DMS114 treated with DMSO at 0.1 percent for 48 hours (cell line): ENCODE measurements at regions not wholly inside any gene's neighbourhood (a gene's known extent, or its start where the extent isn't known, plus 50 kb on each side); places are given as distances from the start of the nearest gene placed in this dataset.

Experiments used
- DNase-seq: peaks from one replicate; lab custom pipeline; 2025; ENCODE audit not compliant: unreplicated experiment; lab: John Stamatoyannopoulos, UW

DNA sequence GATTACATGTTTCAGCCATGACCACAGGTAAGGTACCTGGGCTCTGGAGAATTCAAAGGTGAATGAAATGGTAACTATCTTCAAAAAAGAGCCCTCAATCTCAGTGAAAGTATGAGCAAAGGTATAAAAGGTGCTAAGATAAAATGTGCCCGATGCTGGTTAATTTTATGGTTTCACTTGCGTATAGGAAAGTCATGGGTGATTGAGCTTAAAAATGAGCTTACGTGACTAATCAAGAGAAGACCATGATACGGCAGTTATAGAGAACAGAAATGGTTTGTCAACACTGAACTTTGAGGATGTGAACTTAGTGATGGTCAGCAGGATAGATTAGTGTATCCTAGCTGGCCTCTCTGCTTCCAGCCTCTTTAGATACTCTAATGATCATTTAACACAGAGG lies 320.1 kb downstream of the DEPDC1B start:
- DNase-seq, result no peak

DNA sequence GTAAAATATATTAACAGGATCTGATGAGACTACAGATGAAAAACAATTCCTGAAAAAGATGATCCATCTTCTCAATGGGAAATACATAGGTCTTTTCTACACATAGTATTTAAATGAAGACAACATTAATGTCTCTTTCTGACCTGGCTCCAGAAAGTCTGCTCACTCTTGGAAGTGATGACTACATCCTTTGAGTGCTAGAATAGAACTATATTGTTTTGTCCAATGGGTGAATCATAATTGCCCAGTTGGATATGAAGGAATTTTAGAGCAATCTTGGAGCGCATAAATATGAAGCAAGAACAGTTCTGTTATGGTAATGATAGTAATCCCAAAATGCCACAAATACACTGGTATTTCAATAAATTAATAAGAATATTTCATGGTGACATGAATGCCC lies 322.1 kb downstream of the DEPDC1B start:
- DNase-seq, result no peak

DNA sequence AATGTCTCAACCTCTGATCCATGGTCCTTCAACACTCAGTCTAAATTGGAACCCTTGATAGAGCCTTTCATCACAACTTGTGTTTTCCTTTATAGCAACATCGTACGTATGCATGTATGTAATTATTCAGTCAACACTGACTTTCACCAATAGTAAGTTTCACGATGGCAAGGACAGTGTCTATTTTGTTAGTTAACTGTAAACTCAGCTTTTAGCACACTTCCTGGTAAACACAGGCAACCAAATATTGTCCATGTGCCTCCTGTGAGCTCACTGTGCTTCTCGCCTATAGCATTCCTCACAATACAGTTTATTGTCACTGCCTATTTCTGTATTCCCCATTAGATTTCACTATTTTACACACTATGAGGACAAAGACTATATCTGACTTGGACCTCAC lies 323.1 kb downstream of the DEPDC1B start:
- DNase-seq, result no peak

DNA sequence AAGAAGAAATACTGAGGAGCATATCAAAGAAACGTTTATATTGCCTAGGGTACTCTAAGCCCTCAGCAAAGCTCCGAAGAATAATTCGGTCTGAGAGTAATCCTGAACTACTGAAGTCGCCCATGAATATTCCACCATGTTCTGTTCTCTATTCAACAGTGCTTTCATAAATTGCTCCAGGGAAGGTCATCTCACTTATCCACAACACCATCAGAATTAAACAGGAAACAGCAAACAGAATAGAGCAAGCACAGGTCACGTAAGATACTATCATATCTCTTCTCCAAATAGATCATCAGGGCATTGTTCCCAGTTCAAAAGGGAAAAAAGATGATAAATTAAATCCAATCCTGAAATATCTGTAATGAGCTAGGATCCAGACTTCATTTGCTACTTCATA lies 325.6 kb downstream of the DEPDC1B start:
- DNase-seq, result no peak

DNA sequence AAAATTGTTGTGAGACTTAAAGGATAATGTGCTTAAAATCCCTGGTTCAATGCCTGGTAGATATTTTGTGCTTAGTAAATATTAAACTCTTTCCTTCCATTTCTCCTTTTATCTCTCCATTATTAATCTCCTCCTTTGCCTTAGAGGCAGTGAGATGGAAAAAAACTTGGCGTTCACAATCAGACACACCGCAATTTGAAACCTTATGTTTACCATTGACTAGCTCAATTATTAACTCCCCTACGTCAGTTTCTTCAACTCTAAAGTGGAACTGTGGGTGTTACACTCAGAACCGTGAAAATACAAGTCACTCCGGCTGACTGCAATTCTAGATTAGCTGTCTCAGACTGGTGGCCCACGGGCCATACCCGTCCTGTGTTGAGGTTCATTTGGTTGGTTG lies 327.2 kb downstream of the DEPDC1B start:
- DNase-seq, result no peak

DNA sequence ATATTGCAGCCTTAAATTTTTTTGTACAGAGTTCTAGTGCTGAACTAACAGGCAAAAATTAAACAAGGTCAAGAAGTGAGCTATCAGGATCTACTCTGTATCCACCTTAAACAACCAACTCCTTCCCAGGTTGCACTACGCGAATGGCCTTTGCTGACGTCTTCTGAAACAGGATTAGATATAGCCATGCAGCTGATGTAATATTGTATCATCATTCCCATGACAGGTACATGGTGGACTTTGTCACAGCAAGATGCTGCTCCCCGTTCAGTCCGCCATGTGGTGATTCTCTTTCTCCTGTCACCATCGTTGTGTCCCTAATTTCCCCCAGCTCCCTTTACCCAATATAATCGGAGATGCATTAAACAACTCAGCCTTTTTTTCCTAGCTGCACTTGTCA lies 328.9 kb downstream of the DEPDC1B start:
- no peak for DNase-seq

DNA sequence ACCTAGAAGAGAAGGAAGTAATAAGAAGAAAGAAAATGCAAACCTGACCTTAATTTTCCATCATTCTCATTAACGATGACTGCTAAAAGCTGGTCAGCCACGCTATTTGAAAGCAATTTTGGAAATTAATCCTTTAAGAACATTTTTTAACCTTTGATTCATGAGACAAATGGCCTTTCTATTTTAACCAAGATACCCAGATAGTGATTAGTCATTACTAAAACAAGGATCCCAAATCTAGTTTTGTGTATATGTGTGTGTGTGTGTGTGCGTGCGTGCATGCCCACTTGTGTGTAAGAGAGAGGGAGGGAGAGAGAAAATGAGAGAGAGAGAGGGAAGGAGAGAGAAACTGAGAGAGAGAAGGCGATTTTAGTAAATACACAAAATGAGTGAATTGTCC lies 329.5 kb downstream of the DEPDC1B start:
- DNase-seq, result no peak

DNA sequence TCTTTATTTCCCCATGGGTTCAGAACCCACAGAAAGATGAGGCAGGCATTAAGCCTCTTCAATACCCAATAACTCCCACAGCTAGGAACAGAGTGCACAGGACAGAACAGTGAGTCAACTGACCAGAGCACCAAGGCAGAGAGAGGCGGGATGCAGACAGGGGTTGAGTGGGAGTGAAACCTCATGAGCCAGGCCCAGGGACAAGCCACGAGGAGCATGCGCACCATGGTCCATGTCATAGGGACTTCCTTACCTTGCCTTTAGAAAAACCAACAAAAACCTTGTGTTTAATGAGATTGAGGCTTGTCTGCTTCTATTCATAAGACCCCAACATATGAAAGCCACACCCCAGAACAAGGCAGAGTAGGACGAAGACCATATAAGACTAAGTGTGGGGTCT lies 330.6 kb downstream of the DEPDC1B start:
- no peak for DNase-seq

DNA sequence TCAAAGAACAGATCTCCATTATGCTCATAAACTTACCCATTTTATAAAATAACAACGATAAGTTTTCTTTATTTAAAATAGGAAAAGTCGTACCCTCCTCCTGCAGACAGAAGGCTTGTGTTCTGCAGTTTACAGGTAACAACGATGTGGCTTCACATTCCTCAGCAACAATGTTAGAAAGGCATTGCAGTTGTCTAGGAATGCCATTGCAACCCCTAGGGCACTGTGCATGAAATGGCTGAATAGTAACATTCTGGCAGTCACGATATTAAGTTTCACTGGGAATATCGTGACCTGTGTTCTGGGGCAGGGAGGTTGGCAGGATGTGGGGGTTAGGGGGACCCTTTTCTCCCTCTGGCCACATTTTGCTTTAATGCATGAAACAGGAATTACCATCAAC lies 331.9 kb downstream of the DEPDC1B start:
- DNase-seq, result no peak

DNA sequence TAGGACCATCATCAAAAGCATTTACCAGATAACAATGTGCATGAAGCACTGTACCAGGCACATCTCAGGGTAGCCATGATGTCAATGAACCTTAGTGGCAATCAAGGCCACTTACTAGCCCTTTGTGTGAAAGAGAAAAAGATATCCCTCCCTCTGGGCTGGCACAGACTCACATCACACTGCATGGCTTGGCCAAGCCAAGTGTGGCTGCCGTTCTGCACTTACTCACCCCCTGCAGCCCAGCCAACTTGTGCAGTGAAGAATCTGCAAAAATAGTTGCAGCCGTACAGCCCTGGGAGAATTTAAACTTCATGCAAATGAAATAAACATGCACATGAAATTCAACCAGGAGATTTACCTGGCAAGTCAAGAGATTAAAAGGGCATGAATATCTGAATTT lies 333.5 kb downstream of the DEPDC1B start:
- DNase-seq, result no peak

DNA sequence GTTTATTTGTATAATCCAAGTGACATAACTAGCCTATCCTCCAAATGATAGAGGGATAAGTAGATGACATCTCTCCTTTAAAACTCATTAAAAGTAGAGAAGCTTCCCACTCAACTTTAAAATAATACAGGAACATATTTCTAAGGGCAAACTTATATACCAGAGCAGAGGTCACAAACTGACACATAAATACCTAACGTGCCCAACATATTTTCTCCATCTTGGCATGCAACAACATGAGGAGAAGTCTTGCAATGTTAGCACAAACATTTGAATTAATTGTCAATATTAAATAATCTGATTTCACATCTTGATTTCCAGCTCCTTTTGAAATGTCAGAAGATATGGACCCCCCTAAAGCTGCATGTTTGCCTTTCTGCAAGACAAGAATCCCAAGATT lies 335.0 kb downstream of the DEPDC1B start:
- DNase-seq, result no peak

DNA sequence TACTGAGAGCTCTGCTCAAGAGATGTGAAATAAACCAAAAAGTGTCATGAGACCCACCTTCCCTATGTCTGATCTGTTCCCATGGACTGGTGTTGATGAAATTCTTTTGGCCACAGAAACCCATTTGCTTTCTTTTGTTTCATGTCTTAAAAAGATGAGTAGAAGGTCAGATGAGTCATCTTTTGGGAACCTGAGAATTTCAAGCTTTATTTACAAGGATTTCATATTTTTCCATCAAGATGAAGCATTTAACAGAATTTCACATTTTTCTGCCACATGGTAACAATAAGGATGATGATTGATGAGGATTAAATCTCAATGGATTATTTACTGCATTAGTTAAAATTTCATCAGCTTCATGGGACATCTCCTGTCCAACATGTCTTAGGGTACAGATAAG lies 337.8 kb downstream of the DEPDC1B start:
- DNase-seq, result no peak

DNA sequence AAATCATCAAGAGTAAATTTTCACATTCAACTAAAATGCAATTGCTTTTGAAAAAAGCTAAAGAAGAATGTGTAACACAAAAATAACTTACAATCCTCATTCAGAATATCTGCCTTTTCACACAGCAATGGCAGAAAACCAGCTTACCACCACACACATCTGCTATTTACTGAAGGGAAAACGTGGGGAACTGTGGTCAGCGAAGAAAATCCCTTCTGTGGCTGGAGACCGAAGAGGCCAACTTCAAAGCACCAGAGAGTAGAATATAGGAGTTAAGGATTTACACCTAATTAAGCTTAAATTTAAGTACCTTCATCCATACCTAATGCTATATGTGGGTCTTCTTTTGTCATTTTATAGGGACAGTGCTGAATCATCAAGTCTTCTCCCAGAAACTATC lies 339.6 kb downstream of the DEPDC1B start:
- DNase-seq, result no peak

DNA sequence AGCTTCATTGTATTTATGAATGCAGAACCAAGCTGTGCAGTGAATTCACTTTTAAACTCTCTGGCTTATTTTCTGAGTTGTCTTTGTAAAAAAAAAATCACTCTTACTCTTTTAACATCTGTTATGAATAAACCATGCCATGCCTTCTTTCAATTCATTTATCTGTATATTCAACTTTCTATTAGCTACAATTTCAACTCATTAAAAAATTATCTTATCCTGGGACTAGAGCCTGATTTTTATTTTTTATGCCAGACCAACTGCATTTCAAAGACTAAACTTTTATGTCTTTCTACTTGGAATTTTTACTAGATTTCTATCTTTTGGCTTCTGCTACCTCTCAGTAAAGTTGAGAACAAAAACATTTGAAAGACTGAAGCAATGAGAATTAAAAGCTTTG lies 342.7 kb downstream of the DEPDC1B start:
- no peak for DNase-seq

DNA sequence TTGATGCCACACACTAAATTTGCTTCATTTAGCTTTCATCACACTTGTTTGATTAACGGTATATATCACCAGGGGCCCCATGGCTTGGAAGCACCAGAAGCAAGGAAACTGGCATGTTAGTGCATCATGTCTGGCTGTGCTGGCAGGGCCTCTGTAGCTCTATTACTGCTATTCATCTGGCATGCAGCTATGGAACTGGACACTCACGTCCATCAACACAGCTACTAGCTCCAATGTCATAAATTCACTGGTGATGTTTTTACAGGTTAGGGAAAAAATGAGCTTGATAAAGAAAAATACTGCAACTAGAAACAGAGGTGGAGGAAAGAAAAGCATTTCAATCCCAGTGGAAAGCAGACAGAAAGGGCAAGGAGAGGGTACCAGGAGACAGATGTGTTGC lies 343.2 kb downstream of the DEPDC1B start:
- no peak for DNase-seq

DNA sequence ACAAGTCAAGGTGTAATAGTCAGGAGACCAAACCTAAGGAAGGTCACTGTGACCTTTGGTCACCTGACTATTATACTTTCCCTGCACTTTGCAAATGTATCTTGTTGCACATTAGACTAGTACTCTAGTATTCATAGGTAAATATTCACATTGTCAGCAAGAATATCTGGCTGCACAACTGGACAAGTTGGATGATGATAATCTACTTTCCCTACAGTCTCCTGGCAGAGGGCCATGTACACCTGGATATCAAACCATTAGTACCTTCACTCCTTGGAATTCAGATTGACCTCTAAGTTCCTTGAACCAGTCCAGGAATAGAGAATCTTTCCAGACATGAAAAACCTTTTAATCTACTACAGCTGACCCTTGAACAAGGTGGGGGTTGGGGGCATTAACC lies 344.8 kb downstream of the DEPDC1B start:
- DNase-seq, result no peak

DNA sequence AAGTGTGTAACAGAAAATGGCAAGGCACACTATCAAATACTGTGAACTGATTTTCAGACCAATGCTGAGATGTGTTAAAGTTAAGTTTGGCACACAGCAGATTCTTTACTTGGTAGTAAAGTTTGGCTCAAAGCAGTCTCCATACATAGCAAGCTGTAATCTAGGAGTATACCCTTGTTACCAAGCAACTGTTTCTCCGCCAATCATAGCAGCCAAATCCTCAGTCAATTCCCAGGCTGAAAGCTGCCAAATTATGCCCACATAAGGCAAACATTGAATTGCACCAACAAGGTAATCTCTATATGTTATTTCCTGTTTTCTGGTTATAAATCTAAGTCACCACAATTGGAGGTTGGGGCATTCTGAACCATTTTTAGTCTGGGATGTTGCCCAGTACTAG lies 345.7 kb downstream of the DEPDC1B start:
- no peak for DNase-seq

DNA sequence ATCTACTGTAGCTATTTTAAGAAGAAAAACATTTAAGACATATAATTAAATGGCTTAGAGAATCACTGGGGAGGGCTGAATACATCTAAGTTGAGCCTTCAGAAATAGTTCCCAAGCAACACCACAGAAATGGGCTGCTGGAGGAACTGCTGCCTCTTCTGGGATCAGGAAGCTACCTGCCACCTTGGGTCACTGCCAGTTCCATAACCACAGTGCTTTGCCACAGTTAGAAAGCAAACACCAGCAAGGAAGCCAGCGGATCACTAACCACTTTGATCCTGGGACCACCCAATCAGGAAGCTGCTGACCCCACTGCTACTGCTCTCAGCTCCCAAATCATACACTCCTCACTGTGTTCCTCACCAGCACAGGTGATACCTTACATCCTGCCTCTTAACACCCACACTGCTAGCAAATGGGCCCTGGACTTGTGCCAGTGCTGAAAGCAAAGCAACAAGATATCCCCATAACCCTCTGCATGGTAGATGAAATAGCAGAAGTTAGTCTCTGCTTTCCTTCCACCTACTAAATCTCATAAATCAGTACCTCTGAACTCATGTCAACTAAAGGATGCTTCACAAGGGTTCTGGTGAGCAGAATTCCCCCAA lies 346.9 kb downstream of the DEPDC1B start:
- DNase-seq, result no peak

DNA sequence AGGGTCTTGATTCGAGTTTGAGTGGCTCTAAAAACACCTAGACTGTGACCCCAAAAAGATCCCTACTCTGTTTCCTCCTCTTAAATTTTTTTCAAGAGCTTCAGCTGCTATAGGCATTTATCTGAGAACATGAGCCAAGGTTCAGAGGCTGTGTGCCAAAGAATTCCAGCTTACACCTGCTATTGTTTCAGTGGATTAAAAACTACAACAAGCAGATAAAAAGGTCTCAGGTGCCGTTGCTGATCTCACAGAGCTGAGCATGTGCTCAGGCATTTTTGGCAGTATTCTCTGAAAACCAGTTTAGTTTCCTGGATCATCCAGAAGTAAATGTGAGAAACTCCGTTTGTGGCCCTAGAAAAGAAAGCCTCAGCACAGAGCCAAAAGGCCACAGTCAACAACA lies 349.2 kb downstream of the DEPDC1B start:
- no peak for DNase-seq

DNA sequence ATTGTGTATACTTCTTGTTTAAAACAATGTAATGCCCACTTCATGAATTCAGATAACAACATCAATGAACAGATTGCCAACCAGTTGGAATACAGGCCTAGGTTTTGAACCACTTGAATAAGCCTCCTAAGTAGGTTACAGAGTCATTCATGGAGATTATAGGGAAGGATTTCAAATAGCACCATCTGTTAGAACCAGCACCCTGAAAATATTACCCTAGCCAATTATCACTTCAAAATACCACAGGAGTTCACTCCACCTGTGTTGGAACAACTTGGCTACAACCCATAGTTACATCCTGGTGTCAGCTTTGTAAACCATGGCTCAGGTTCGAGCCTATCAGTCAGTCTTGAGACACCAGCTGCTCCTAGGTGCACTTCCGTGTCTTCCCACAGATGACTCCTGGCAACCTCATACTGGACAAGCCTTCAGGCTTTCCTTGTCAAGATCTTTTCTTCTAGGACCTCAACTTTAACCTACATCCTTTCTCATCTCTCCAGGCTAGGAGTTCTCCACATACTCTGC lies 350.0 kb downstream of the DEPDC1B start:
- DNase-seq, result no peak

DNA sequence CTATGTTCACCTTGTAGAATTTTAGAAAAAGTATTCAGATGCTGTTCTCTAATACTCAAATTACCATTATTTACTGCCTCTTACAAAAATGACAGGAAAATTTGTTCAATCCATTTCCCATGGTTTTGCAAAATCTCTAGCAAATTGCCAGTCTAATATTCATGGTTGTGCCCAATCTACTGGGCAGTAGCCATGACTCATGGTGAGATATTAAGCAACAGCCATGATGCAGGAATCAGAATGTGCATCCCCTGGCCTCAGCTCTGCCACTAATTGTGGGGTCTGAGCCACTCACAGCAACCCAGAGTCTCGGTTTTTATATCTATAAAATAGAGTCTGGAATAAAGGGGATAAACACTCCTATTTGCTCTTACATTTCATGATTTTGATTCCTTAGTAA lies 353.6 kb downstream of the DEPDC1B start:
- DNase-seq, result no peak

DNA sequence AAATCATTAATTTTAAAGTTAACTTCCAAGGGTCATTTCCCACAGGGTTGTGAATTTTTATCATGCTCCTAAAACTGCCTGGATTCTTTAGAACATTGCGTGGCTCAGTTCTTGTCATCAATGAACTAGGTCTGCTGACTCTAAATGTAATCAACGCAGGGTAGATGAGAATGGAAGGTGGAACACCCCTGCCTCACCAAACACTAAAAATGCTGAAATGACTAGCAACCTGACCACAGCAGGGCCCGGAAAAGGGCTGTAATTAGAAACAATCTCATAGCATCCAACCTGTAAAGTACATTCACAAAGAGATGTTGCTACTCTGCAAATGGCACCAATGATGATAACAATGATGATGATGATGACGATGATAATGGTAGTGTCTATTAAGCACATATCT lies 356.9 kb downstream of the DEPDC1B start:
- no peak for DNase-seq

DNA sequence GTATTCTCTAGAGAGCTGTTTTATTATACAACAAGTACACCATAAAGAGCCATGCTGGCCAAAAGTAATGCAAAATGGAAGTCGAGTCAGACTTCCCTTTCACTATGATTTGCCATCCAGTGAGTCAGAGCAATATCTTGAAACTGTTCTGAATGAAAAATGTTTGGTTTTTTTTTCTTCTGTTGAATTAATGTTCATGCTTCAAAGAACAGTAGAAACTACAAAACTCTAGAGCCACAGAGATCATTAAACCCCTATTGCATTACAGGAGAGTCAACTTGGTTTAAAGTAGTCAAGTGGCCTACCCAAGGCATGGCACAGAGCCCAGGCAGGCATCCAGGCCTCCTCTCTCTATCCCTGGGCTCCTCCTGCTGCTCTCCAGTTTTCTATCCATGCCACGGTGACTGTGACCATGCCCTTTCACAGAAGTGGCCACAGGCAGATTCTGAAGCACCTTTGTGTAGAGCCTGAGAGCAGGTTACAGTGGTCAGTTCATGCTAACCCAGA lies 358.9 kb downstream of the DEPDC1B start:
- DNase-seq, result no peak
